Mesenchymal stem cell (in vitro differentiated cells and primary cell): ENCODE measurements at regions not wholly inside any gene's neighbourhood (a gene's known extent, or its start where the extent isn't known, plus 50 kb on each side); places are given as distances from the start of the nearest gene placed in this dataset.
"Not testable (repeated sequence)": the region's sequence is repeated elsewhere in the genome, so short reads cannot be mapped to it uniquely, and the experiment has no call there.

Experiments
- DNase-seq: peaks from one replicate; pipeline ENCODE4 v3.0.0-alpha.2; 2013
- H2AFZ ChIP-seq: one replicate; pipeline ENCODE4 v1.6.1; 2013; ENCODE audit warnings: low read depth, mild to moderate bottlenecking, control low read depth, inconsistent platforms, low read length, moderate library complexity
- H2AK5ac ChIP-seq: 2 replicates; pipeline ENCODE4 v1.6.1; 2013; ENCODE audit warnings: low read length, moderate library complexity, mild to moderate bottlenecking, inconsistent platforms; ENCODE audit not compliant: severe bottlenecking
- H2BK120ac ChIP-seq: one replicate; pipeline ENCODE4 v1.6.1; 2013; ENCODE audit warnings: low read depth, mild to moderate bottlenecking, inconsistent platforms, low read length, moderate library complexity
- H2BK12ac ChIP-seq, 2 experiments: one replicate each; pipeline ENCODE4 v1.6.1; 2013; ENCODE audit warnings: inconsistent platforms in 2 of 2, low read length in 2 of 2, mild to moderate bottlenecking in 2 of 2, moderate library complexity in 2 of 2, control low read depth in 1 of 2
- H2BK15ac ChIP-seq: one replicate; pipeline ENCODE4 v1.6.1; 2013; ENCODE audit warnings: mild to moderate bottlenecking, low read depth, inconsistent platforms; ENCODE audit not compliant: poor library complexity, severe bottlenecking
- H2BK5ac ChIP-seq: 2 replicates; pipeline ENCODE4 v1.6.1; 2013; ENCODE audit warnings: low read depth, mild to moderate bottlenecking, low read length, control low read depth, inconsistent platforms; ENCODE audit not compliant: poor library complexity, severe bottlenecking
- H3K14ac ChIP-seq, 2 experiments: one replicate each; pipeline ENCODE4 v1.6.1; 2013; ENCODE audit warnings: inconsistent platforms in 2 of 2, low read length in 2 of 2, control low read depth in 1 of 2, mild to moderate bottlenecking in 1 of 2, moderate library complexity in 1 of 2
- H3K18ac ChIP-seq, 2 experiments: one replicate each; pipeline ENCODE4 v1.6.1; 2013; ENCODE audit warnings: inconsistent platforms in 2 of 2, low read length in 2 of 2, control low read depth in 1 of 2, low read depth in 1 of 2, mild to moderate bottlenecking in 1 of 2
- H3K23ac ChIP-seq, 2 experiments: one replicate each; pipeline ENCODE4 v1.6.1; 2013; ENCODE audit warnings: inconsistent platforms in 2 of 2, low read length in 2 of 2, mild to moderate bottlenecking in 2 of 2, moderate library complexity in 2 of 2, control low read depth in 1 of 2
- H3K27ac ChIP-seq: 2 replicates; pipeline ENCODE4 v1.5.1; 2013; ENCODE audit warnings: mild to moderate bottlenecking, moderate library complexity, low read length, control low read depth, inconsistent platforms; ENCODE audit not compliant: poor library complexity, severe bottlenecking
- H3K27me3 ChIP-seq, 2 experiments: 2 replicates each; pipeline versions ENCODE4 v1.6.1 to v1.7.0; 2013; ENCODE audit warnings: low read length in 2 of 2, mild to moderate bottlenecking in 2 of 2, moderate library complexity in 2 of 2, control low read depth in 1 of 2, inconsistent platforms in 1 of 2; ENCODE audit not compliant: control insufficient read depth in 1 of 2, insufficient read depth in 1 of 2
- H3K36me3 ChIP-seq, 2 experiments: 2 replicates each; pipeline versions ENCODE4 v1.6.1 to v1.7.0; 2013; ENCODE audit warnings: low read length in 2 of 2, control low read depth in 1 of 2, inconsistent platforms in 1 of 2, low read depth in 1 of 2, mild to moderate bottlenecking in 1 of 2; ENCODE audit not compliant: insufficient read depth in 2 of 2, control insufficient read depth in 1 of 2
- H3K4ac ChIP-seq, 2 experiments: one replicate each; pipeline ENCODE4 v1.6.1; 2013; ENCODE audit warnings: inconsistent platforms in 2 of 2, low read length in 2 of 2, mild to moderate bottlenecking in 2 of 2, moderate library complexity in 2 of 2, control low read depth in 1 of 2, low read depth in 1 of 2
- H3K4me1 ChIP-seq: 2 replicates; pipeline ENCODE4 v1.6.1; 2013; ENCODE audit warnings: low read depth, low read length, control low read depth; ENCODE audit not compliant: control insufficient read depth, insufficient read depth
- H3K4me2 ChIP-seq: 2 replicates; pipeline ENCODE4 v1.6.1; 2013; ENCODE audit warnings: low read length, mild to moderate bottlenecking, inconsistent platforms; ENCODE audit not compliant: poor library complexity, severe bottlenecking
- H3K4me3 ChIP-seq, 2 experiments: 2 replicates each; pipeline versions ENCODE4 v1.5.1 to v1.7.0; 2013; ENCODE audit warnings: low read length in 2 of 2, mild to moderate bottlenecking in 2 of 2, control low read depth in 1 of 2, low read depth in 1 of 2; ENCODE audit not compliant: insufficient read depth in 1 of 2
- H3K79me1 ChIP-seq: replicated peaks from 2 replicates; pipeline ENCODE4 v1.6.1; 2013; ENCODE audit warnings: mild to moderate bottlenecking, control low read depth, low read length, inconsistent platforms; ENCODE audit not compliant: poor library complexity, severe bottlenecking
- H3K9ac ChIP-seq: 2 replicates; pipeline ENCODE4 v1.7.0; 2013; ENCODE audit warnings: mild to moderate bottlenecking, low read length, moderate library complexity
- H3K9me3 ChIP-seq: 2 replicates; pipeline ENCODE4 v1.7.0; 2013; ENCODE audit warnings: mild to moderate bottlenecking, low read length; ENCODE audit not compliant: control insufficient read depth
- H4K8ac ChIP-seq: one replicate; pipeline ENCODE4 v1.6.1; 2013; ENCODE audit warnings: inconsistent platforms, mild to moderate bottlenecking, low read length, moderate library complexity
- H4K91ac ChIP-seq: one replicate; pipeline ENCODE4 v1.6.1; 2013; ENCODE audit warnings: mild to moderate bottlenecking, low read length, inconsistent platforms
- WGBS: methylation state at CpG from one replicate; pipeline ENCODE4 v1.1.7; 2013; ENCODE audit warnings: mixed read lengths; 5-methylcytosine and 5-hydroxymethylcytosine counted together

DNA sequence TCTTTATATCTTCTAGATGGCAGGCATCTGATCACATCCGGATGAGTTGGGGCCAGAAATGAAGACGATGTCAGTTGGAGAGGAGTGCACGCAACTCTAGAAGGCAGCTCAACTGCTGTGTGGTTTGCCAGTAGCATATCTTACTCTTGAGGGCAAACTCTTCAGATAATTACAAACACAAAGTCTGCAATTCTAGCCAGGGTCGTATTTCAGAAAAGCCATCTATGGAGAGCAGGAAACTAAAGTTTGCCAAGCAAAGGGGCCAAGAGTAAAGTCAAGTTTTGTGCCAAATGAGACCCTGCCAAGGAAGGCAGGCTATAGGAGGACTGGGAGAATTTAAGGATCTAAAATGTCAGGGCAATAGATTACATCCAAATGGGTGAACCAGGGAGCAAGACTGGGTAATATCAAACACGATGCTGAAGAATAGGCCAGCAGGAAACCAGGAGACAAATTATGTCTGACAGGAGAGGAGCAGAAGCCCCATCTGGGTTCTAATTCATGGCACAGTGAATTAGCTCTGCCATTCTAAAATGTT is 312.5 kb upstream of the SEMA3C start:
- no peaks in the 10 kb centered on the region for H3K27me3 ChIP-seq
- no peak overlapping the region for H3K4me2 ChIP-seq
- no peak overlapping the region for H4K8ac ChIP-seq
- no peak overlapping the region for H3K23ac ChIP-seq
- no peaks in the 10 kb centered on the region for H3K9me3 ChIP-seq
- H3K9ac ChIP-seq: no peak overlapping the region
- H4K91ac ChIP-seq: no peak overlapping the region
- no peak overlapping the region for H2BK120ac ChIP-seq
- H3K36me3 ChIP-seq: peaks cover 0 to 5% of the 10 kb centered on the region in 2 experiments
- peaks cover 1% of the 10 kb centered on the region for H3K4me1 ChIP-seq
- no peak overlapping the region for H2AFZ ChIP-seq
- no peak overlapping the region for H3K4ac ChIP-seq
- H3K18ac ChIP-seq: peak overlapping the region in 1 of 2 experiments; percentile 50
- 84% methylated on average over 5 of the region's 5 CpGs for WGBS
- H2BK15ac ChIP-seq: no peak overlapping the region
- H2BK12ac ChIP-seq: no peak overlapping the region
- no peak overlapping the region for H3K27ac ChIP-seq
- DNase-seq: no peak
- H3K4me3 ChIP-seq: no peak overlapping the region
- no peak overlapping the region for H3K14ac ChIP-seq
- H2AK5ac ChIP-seq: no peak overlapping the region
- no peaks in the 10 kb centered on the region for H3K79me1 ChIP-seq
- H2BK5ac ChIP-seq: no peak overlapping the region

DNA sequence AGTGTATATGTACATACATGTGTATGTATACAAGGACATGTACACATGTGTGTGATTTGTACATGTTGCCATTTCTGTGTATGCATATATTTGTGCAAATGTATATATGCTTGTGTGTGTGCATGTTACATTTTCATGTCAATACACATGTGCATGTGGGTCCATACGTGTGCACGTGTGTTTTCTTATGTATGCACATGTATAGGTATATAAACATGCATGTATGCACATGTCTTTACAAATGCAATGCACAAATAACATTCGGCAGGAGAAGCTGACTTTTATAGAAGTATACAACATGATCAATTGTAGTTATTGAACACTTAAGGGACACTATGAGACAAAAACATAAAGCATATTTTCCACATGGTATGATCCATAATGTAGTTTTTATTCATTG is 307.4 kb upstream of the SEMA3C start:
- WGBS: 100% methylated on average over 2 of the region's 3 CpGs
- H3K36me3 ChIP-seq: no peaks in the 10 kb centered on the region
- no peak overlapping the region for H3K9ac ChIP-seq
- no peak overlapping the region for H2BK5ac ChIP-seq
- H3K4me2 ChIP-seq: no peak overlapping the region
- no peak for DNase-seq
- no peak overlapping the region for H3K4me3 ChIP-seq
- no peak overlapping the region for H2AK5ac ChIP-seq
- H3K27ac ChIP-seq: no peak overlapping the region
- H2BK12ac ChIP-seq: no peak overlapping the region
- H3K79me1 ChIP-seq: no peaks in the 10 kb centered on the region
- no peak overlapping the region for H3K18ac ChIP-seq
- H3K4me1 ChIP-seq: no peaks in the 10 kb centered on the region
- H3K9me3 ChIP-seq: peaks cover 15% of the 10 kb centered on the region
- H3K23ac ChIP-seq: no peak overlapping the region
- no peak overlapping the region for H3K4ac ChIP-seq
- no peak overlapping the region for H2BK15ac ChIP-seq
- H3K14ac ChIP-seq: no peak overlapping the region
- no peak overlapping the region for H2BK120ac ChIP-seq
- no peak overlapping the region for H2AFZ ChIP-seq
- no peak overlapping the region for H4K8ac ChIP-seq
- H3K27me3 ChIP-seq: no peaks in the 10 kb centered on the region
- no peak overlapping the region for H4K91ac ChIP-seq

DNA sequence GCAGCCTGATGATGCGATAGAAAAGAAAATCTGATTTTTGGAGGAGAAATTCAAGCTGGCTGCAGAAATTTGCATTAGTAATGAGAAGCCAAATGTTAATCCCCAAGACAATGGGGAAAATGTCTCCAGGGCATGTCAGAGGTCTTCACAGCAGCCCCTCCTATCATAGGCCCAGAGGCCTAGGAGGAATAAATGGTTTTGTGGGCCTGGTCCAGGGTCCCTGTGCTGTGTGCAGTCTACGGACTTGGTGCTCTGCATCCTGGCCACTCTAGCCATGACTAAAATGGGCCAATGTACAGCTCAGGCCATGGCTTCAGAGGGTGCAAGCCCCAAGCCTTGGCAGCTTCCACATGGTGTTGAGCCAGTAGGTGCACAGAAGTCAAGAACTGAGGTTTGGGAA is 303.8 kb upstream of the SEMA3C start:
- not testable (repeated sequence) for H2BK120ac ChIP-seq, H3K23ac ChIP-seq, H3K4me3 ChIP-seq, H3K14ac ChIP-seq, H3K9ac ChIP-seq, H3K36me3 ChIP-seq, H4K8ac ChIP-seq, H3K27me3 ChIP-seq, H4K91ac ChIP-seq, H2BK5ac ChIP-seq, DNase-seq, H3K27ac ChIP-seq, H3K4me2 ChIP-seq, H2BK12ac ChIP-seq, H2BK15ac ChIP-seq, H3K79me1 ChIP-seq, H3K18ac ChIP-seq, H2AFZ ChIP-seq, H3K4ac ChIP-seq, H3K4me1 ChIP-seq, H2AK5ac ChIP-seq
- 95% methylated on average over 2 of the region's 2 CpGs for WGBS
- H3K9me3 ChIP-seq: peaks cover 15% of the 10 kb centered on the region

DNA sequence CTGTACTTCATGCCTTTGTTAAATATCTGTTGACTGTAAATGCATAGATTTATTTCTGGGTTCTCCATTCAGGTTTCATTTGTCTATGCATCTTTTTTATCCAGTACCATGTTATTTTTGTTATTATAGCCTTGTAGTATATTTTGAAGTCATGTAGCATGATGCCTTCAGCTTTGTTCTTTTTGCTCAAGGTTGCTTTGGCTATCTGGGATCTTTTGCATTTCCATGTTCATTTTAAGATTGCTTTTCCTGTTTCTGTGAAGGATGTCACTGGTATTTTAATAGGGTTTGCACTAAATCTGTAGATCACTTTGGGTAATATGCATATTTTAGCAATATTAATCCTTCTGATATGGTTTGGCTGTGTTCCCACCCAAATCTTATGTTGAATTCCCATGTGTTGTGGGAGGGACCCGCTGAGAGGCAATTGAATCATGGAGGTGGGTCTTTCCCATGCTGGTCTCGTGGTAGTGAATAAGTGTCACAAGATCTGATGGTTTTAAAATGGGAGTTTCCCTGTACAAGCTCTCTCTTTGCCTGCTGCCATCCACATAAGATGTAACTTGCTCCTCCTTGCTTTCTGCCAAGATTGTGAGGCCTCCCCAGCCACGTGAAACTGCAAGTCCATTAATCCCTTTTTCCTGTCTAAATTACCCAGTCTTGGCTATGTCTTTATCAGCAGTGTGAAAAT is 302.8 kb upstream of the SEMA3C start:
- no peak overlapping the region for H2AFZ ChIP-seq
- no peaks in the 10 kb centered on the region for H3K4me1 ChIP-seq
- no peak overlapping the region for H4K8ac ChIP-seq
- no peaks in the 10 kb centered on the region for H3K36me3 ChIP-seq
- no peak overlapping the region for H3K9ac ChIP-seq
- 88% methylated on average over 2 of the region's 3 CpGs for WGBS
- H3K79me1 ChIP-seq: no peaks in the 10 kb centered on the region
- no peak overlapping the region for H3K14ac ChIP-seq
- H3K18ac ChIP-seq: no peak overlapping the region
- no peak overlapping the region for H2BK12ac ChIP-seq
- H2BK120ac ChIP-seq: no peak overlapping the region
- H3K4me3 ChIP-seq: no peak overlapping the region
- H3K4ac ChIP-seq: no peak overlapping the region
- no peak overlapping the region for H4K91ac ChIP-seq
- peaks cover 15% of the 10 kb centered on the region for H3K9me3 ChIP-seq
- H3K4me2 ChIP-seq: no peak overlapping the region
- no peak overlapping the region for H2BK15ac ChIP-seq
- no peaks in the 10 kb centered on the region for H3K27me3 ChIP-seq
- DNase-seq: no peak
- H2BK5ac ChIP-seq: no peak overlapping the region
- no peak overlapping the region for H3K27ac ChIP-seq
- H3K23ac ChIP-seq: no peak overlapping the region
- no peak overlapping the region for H2AK5ac ChIP-seq
